Right lobe of liver (tissue), 4 donors: ENCODE measurements at regions not wholly inside any gene's neighbourhood (a gene's known extent, or its start where the extent isn't known, plus 50 kb on each side); places are given as distances from the start of the nearest gene placed in this dataset.

Experiments used
- CTCF ChIP-seq, 4 donors: fragments of 200-600 bp in 3 of 4; fragments of 450-650 bp in 1 of 4; IDR thresholded peaks; one replicate each; pipeline versions ENCODE4 v1.5.1 to v1.8.0; 2016 to 2022; ENCODE audit warnings: antibody characterized with exemption in 4 of 4, mild to moderate bottlenecking in 2 of 4
- POLR2A ChIP-seq: fragments of 450-650 bp; IDR thresholded peaks from one replicate; pipeline ENCODE4 v1.6.1; 2017; ENCODE audit warnings: antibody characterized with exemption, mild to moderate bottlenecking
- donor health status: DM: no; HTN: no; CAD: no.
- donor health status: DM: no; HTN: no; CAD: no.
- donor health status: DM: no; HTN: yes; CAD: no.

DNA sequence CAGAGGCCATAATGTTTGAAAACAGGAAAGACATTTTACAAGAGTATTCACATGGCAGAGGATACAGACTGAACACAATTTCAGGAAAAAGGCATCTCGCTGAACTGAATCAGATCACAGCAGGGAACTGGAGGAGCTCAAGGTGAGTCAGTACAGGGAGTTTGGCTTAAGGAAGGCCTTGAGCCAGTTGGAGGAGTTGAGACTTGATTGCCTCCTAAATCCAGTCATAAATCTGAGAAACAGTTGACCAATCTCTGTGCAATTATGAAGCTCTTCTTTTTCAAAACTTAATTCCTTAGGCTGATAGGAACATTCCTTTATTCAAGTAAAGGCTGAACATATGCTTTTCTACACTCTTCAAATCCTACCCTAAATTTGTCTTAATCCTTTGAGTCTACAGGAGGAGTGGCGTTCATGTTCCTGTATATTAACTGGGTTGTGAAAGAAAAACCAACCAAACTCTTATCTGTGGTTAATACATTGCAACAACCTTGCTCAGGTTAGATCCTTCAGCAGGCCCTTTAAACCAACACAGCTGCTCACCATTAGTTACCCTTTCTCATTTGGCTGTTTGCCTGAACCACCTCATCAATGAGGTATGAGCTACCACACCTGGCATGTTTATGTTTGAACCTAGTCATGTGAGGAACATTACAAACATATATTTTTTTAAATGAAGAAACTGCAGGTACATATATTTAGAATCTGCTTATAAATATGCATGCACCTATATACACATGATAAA lies 404.1 kb upstream of the ATP11B start:
- TF ChIP-seq CTCF (IDR thresholded peaks at IDR 0.05) (no peak), POLR2A (no peak)
